Caco-2 (cell line): ENCODE measurements at regions not wholly inside any gene's neighbourhood (a gene's known extent, or its start where the extent isn't known, plus 50 kb on each side); places are given as distances from the start of the nearest gene placed in this dataset.

Experiments used
- BruUV-seq: library from RNA; stranded (reverse); fragments of 400-500 nt; replicated peaks from 2 replicates; lab custom pipeline; 2021; lab: Mats Ljungman, UMichigan
- CTCF ChIA-PET: fragments of 300-600 bp; sonication (Branson Sonifier 250); formaldehyde crosslinking; loops from one replicate; lab custom pipeline; 2022; ENCODE audit warnings: antibody characterized with exemption; lab: Charles Lee
- POLR2A ChIA-PET: fragments of 300-600 bp; sonication (Branson Sonifier 250); formaldehyde crosslinking; loops from one replicate; lab custom pipeline; 2022; ENCODE audit warnings: antibody characterized with exemption; lab: Charles Lee
- DNase-seq, 2 experiments: peaks; one replicate each; pipeline versions ENCODE4 v3.0.0 to v3.0.0-alpha.2; 2020 to 2022
- H3K27me3 ChIP-seq: replicated peaks from 2 replicates; pipeline ENCODE4 v1.6.0; 2011; ENCODE audit warnings: low read length; ENCODE audit not compliant: control insufficient read depth, insufficient read depth
- H3K36me3 ChIP-seq: 2 replicates; pipeline ENCODE4 v1.5.1; 2011; ENCODE audit warnings: low read length; ENCODE audit not compliant: control insufficient read depth, insufficient read depth
- H3K4me1 ChIP-seq: fragments of 250-450 bp; sonication (Bioruptor Pico); 2 replicates; pipeline ENCODE4 v1.5.1; 2020; ENCODE audit warnings: mild to moderate bottlenecking
- H3K4me3 ChIP-seq: 2 replicates; pipeline ENCODE4 v1.5.1; 2011; ENCODE audit warnings: low read depth, mild to moderate bottlenecking, control low read depth, low read length
- H3K9me3 ChIP-seq: fragments of 250-450 bp; sonication (Bioruptor Pico); 2 replicates; pipeline ENCODE4 v1.5.1; 2020; ENCODE audit warnings: mild to moderate bottlenecking, moderate library complexity
- H3K27ac Mint-ChIP-seq: one replicate; pipeline ENCODE4 v1.8.0; 2022; ENCODE audit warnings: mixed read lengths; ENCODE audit not compliant: unreplicated experiment
- H3K27me3 Mint-ChIP-seq: one replicate; pipeline ENCODE4 v1.8.0; 2022; ENCODE audit warnings: mixed read lengths; ENCODE audit not compliant: insufficient read depth, unreplicated experiment
- H3K36me3 Mint-ChIP-seq: one replicate; pipeline ENCODE4 v1.8.0; 2022; ENCODE audit warnings: mild to moderate bottlenecking, mixed read lengths; ENCODE audit not compliant: insufficient read depth, unreplicated experiment
- H3K4me1 Mint-ChIP-seq: one replicate; pipeline ENCODE4 v1.8.0; 2022; ENCODE audit warnings: low read depth, mixed read lengths; ENCODE audit not compliant: unreplicated experiment
- H3K4me3 Mint-ChIP-seq: one replicate; pipeline ENCODE4 v1.8.0; 2022; ENCODE audit warnings: mild to moderate bottlenecking, moderate library complexity, mixed read lengths; ENCODE audit not compliant: unreplicated experiment
- H3K9me3 Mint-ChIP-seq: one replicate; pipeline ENCODE4 v1.8.0; 2022; ENCODE audit warnings: mixed read lengths; ENCODE audit not compliant: unreplicated experiment
- intact Hi-C: fragments of 100-400 bp; cut with micrococcal nuclease; formaldehyde crosslinking; loops from one replicate; pipeline ENCODE4 v1.10.0; 2022; ENCODE audit not compliant: unreplicated experiment
- TF ChIP-seq, protein P1 (sequence below), 2 experiments: fragments of 200-600 bp in 1 of 2; IDR thresholded peaks; 1 replicate in 1 of 2; 2 replicates in 1 of 2; pipeline versions ENCODE4 v1.5.1 to v1.8.0; 2011 to 2022; ENCODE audit warnings: antibody characterized with exemption in 1 of 2, control low read depth in 1 of 2, inconsistent platforms in 1 of 2, low read depth in 1 of 2, low read length in 1 of 2, mild to moderate bottlenecking in 1 of 2, moderate library complexity in 1 of 2; ENCODE audit not compliant: insufficient read depth in 1 of 2, severe bottlenecking in 1 of 2, unreplicated experiment in 1 of 2

DNA sequence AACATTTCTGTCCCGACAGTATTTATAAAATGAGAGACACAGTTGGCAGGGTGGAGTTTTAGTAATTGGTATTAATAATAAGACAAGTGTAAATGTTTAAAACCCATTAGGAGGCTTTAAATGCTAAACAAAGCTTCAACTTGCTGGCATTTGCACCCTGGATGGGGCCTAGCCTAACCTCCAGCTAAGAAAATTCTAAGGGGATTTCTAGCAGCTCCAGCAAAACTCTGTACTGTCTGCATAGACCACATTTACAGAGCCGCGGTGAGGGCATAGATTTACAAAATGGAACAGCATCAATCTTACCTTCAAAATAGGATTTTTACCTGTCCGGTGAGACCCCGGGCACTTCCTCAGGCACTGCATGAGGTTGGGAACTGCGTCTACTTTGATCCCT is 113.9 kb upstream of the ANO1 start:
- peaks cover 41% of the 10 kb centered on the region for H3K4me1 ChIP-seq
- no peaks in the 10 kb centered on the region for H3K9me3 Mint-ChIP-seq
- H3K27me3 ChIP-seq: no peaks in the 10 kb centered on the region
- TF ChIP-seq, protein P1, sequence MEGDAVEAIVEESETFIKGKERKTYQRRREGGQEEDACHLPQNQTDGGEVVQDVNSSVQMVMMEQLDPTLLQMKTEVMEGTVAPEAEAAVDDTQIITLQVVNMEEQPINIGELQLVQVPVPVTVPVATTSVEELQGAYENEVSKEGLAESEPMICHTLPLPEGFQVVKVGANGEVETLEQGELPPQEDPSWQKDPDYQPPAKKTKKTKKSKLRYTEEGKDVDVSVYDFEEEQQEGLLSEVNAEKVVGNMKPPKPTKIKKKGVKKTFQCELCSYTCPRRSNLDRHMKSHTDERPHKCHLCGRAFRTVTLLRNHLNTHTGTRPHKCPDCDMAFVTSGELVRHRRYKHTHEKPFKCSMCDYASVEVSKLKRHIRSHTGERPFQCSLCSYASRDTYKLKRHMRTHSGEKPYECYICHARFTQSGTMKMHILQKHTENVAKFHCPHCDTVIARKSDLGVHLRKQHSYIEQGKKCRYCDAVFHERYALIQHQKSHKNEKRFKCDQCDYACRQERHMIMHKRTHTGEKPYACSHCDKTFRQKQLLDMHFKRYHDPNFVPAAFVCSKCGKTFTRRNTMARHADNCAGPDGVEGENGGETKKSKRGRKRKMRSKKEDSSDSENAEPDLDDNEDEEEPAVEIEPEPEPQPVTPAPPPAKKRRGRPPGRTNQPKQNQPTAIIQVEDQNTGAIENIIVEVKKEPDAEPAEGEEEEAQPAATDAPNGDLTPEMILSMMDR (IDR thresholded peaks at IDR 0.05; ENCODE audit: insufficient read depth in 1 of 2, low read depth in 1 of 2, low read length in 1 of 2, severe bottlenecking in 1 of 2, unreplicated experiment in 1 of 2): no peak
- intact Hi-C loops: no loop called here
- DNase-seq: no peak
- CTCF ChIA-PET: interaction anchor here (0.9 to 1.1 kb wide), 2 partner anchors 14 to 19 kb away, joined by 3 read pairs; no protein-coding TSS in a partner anchor
- no peaks in the 10 kb centered on the region for H3K36me3 ChIP-seq
- H3K36me3 Mint-ChIP-seq: no peaks in the 10 kb centered on the region
- H3K9me3 ChIP-seq: no peaks in the 10 kb centered on the region
- H3K4me3 ChIP-seq: no peak overlapping the region
- POLR2A ChIA-PET: no interaction called here
- H3K4me3 Mint-ChIP-seq: no peak overlapping the region
- no TSS peak for BruUV-seq
- H3K4me1 Mint-ChIP-seq: peaks cover 31% of the 10 kb centered on the region
- H3K27me3 Mint-ChIP-seq: no peaks in the 10 kb centered on the region
- H3K27ac Mint-ChIP-seq: no peak overlapping the region

DNA sequence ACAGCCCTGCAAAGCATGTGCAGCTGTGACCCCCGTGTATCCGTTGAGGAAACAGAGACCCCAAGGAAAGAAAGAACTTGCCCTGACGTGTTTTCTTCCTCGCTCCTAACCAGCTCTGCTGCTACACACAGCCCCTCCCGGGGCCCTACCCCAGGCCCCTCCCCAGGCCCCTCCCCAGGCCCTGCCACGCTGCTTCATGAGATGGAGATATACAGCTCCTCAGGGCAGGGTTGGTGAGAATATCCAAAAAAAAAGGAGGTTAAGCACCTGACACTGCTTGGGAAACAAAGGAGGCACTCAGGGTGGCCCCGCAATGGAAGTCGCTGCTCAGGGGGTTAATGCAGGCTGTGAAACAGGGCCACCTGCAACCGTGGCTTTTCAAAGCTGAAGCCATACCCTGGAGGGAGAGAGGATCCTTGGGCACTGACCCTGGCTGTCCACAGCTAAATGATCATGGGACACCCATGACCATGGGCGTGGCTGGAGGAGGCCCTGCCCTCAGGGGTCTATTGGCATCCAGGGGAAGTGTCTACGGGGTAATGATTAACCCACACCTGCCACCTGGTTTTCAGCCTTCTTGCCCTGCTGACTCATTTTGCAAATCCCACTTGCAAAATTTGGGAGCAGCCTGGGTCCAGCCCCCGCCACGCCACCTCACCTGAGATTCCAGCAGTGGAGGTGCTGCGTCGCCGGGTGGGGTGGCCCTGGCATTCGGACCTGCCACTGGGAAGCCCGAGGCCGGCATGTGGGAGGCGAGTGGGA is 112.1 kb upstream of the ANO1 start:
- H3K4me3 Mint-ChIP-seq: peak overlapping the region; percentile 65
- CTCF ChIA-PET: interaction anchor here (0.5 to 2.0 kb wide), 14 partner anchors 12 to 432 kb away, joined by 3 to 9 read pairs (median 4); partner anchors contain the start of genes CTTN and FADD
- intact Hi-C loops: loop anchor here (1.0 kb wide), 2 partner anchors 18 to 34 kb away; no protein-coding TSS in a partner anchor
- no peaks in the 10 kb centered on the region for H3K9me3 Mint-ChIP-seq
- TF ChIP-seq, protein P1 (IDR thresholded peaks at IDR 0.05; ENCODE audit: insufficient read depth in 1 of 2, low read depth in 1 of 2, low read length in 1 of 2, severe bottlenecking in 1 of 2, unreplicated experiment in 1 of 2): no peak
- no peaks in the 10 kb centered on the region for H3K36me3 ChIP-seq
- no peaks in the 10 kb centered on the region for H3K27me3 ChIP-seq
- peak overlapping the region; percentile 88 for H3K27ac Mint-ChIP-seq
- peak; percentile 93 to 94 for DNase-seq
- H3K4me1 Mint-ChIP-seq: peaks cover 48% of the 10 kb centered on the region
- TSS peak; percentile 66 for BruUV-seq
- peak overlapping the region; percentile 35 for H3K4me3 ChIP-seq
- no peaks in the 10 kb centered on the region for H3K27me3 Mint-ChIP-seq
- POLR2A ChIA-PET: interaction anchor here (0.6 kb wide), 1 partner anchor 206 kb away, joined by 7 read pairs; no protein-coding TSS in a partner anchor
- H3K9me3 ChIP-seq: no peaks in the 10 kb centered on the region
- H3K36me3 Mint-ChIP-seq: peaks cover 6% of the 10 kb centered on the region
- H3K4me1 ChIP-seq: peaks cover 58% of the 10 kb centered on the region

DNA sequence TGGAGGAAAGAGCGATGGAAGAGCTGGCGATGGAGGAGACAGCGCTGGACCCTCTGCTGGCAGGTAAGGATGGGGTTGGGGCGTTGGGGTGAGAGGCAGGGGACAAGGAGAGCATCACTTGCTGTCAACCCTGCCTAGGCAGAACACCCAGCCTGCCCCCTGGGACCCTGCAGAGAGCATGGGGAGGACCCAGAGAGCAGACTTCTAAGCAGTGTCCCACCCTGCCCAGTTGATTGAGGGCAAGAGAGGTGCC is 111.6 kb upstream of the ANO1 start:
- CTCF ChIA-PET: interaction anchor here (0.5 to 2.0 kb wide), 9 partner anchors 13 to 432 kb away, joined by 3 to 9 read pairs (median 5); partner anchors contain the start of genes CTTN and FADD
- TSS peak; percentile 67 for BruUV-seq
- Mint-ChIP-seq H3K27me3 (no peaks in the 10 kb centered on the region), H3K9me3 (no peaks in the 10 kb centered on the region), H3K27ac (peak overlapping the region; percentile 88), H3K4me3 (peak overlapping the region; percentile 65), H3K36me3 (peaks cover 6% of the 10 kb centered on the region), H3K4me1 (peaks cover 53% of the 10 kb centered on the region)
- Histone ChIP-seq H3K4me1 (peaks cover 63% of the 10 kb centered on the region), H3K36me3 (no peaks in the 10 kb centered on the region), H3K9me3 (no peaks in the 10 kb centered on the region), H3K4me3 (peak overlapping the region; percentile 35), H3K27me3 (no peaks in the 10 kb centered on the region)
- intact Hi-C loops: loop anchor here (1.0 kb wide), 2 partner anchors 18 to 34 kb away; no protein-coding TSS in a partner anchor
- POLR2A ChIA-PET: no interaction called here
- no peak for DNase-seq
- TF ChIP-seq, protein P1 (IDR thresholded peaks at IDR 0.05; ENCODE audit: insufficient read depth in 1 of 2, low read depth in 1 of 2, low read length in 1 of 2, severe bottlenecking in 1 of 2, unreplicated experiment in 1 of 2): no peak
